GM21526 (cell line): ENCODE measurements at regions not wholly inside any gene's neighbourhood (a gene's known extent, or its start where the extent isn't known, plus 50 kb on each side); places are given as distances from the start of the nearest gene placed in this dataset.

Source experiments
- ATAC-seq: cut with Tn5 transposase; IDR thresholded peaks from one replicate; pipeline ENCODE4 v1.9.1; 2021; ENCODE audit warnings: moderate library complexity; ENCODE audit not compliant: unreplicated experiment, low FRiP score

- ATAC-seq = no peak
These were observed 203.4 kb downstream of the FAM76B start for GRCh38 chr11:95586155-95586554.

GRCh38 chr11:95585752-95586077 is 203.9 kb downstream of the FAM76B start:
- no peak for ATAC-seq

GRCh38 chr11:95585069-95585751 is 204.4 kb downstream of the FAM76B start:
- no peak for ATAC-seq

GRCh38 chr11:95584589-95584988 is 205.0 kb downstream of the FAM76B start:
- peak; percentile 73 for ATAC-seq

GRCh38 chr11:95584180-95584579 is 205.4 kb downstream of the FAM76B start:
- ATAC-seq = no peak

- no peak for ATAC-seq
These were observed 211.7 kb downstream of the FAM76B start for GRCh38 chr11:95577716-95578460.

- no peak for ATAC-seq
These were observed 213.3 kb downstream of the FAM76B start for GRCh38 chr11:95576146-95576845.

- no peak for ATAC-seq
These were observed 214.1 kb downstream of the FAM76B start for GRCh38 chr11:95575517-95575916.

GRCh38 chr11:95571718-95572260 is 217.8 kb downstream of the FAM76B start:
- no peak for ATAC-seq

- ATAC-seq = no peak
These were observed 218.7 kb downstream of the FAM76B start for GRCh38 chr11:95570845-95571244.

- no peak for ATAC-seq
These were observed 220.4 kb downstream of the FAM76B start for GRCh38 chr11:95569207-95569606.

GRCh38 chr11:95568281-95568680 is 221.3 kb downstream of the FAM76B start:
- ATAC-seq = no peak

GRCh38 chr11:95567685-95568084 is 221.9 kb downstream of the FAM76B start:
- no peak for ATAC-seq

GRCh38 chr11:95566211-95566610 is 223.4 kb downstream of the FAM76B start:
- ATAC-seq = no peak

- no peak for ATAC-seq
These were observed 223.8 kb downstream of the FAM76B start for GRCh38 chr11:95565724-95566141.

GRCh38 chr11:95563859-95564258 is 225.7 kb downstream of the FAM76B start:
- ATAC-seq = no peak

GRCh38 chr11:95563173-95563572 is 226.4 kb downstream of the FAM76B start:
- ATAC-seq = no peak

GRCh38 chr11:95562196-95562921 is 227.2 kb downstream of the FAM76B start:
- ATAC-seq = no peak

- ATAC-seq = no peak
These were observed 229.7 kb downstream of the FAM76B start for GRCh38 chr11:95559899-95560298.

- ATAC-seq = no peak
These were observed 232.2 kb downstream of the FAM76B start for GRCh38 chr11:95557376-95557775.
